Effector CD8-positive, alpha-beta T cell (primary cell): ENCODE measurements at regions not wholly inside any gene's neighbourhood (a gene's known extent, or its start where the extent isn't known, plus 50 kb on each side); places are given as distances from the start of the nearest gene placed in this dataset.

ENCODE experiments used
- DNase-seq: peaks from one replicate; lab custom pipeline; 2025; lab: John Stamatoyannopoulos, UW

DNA sequence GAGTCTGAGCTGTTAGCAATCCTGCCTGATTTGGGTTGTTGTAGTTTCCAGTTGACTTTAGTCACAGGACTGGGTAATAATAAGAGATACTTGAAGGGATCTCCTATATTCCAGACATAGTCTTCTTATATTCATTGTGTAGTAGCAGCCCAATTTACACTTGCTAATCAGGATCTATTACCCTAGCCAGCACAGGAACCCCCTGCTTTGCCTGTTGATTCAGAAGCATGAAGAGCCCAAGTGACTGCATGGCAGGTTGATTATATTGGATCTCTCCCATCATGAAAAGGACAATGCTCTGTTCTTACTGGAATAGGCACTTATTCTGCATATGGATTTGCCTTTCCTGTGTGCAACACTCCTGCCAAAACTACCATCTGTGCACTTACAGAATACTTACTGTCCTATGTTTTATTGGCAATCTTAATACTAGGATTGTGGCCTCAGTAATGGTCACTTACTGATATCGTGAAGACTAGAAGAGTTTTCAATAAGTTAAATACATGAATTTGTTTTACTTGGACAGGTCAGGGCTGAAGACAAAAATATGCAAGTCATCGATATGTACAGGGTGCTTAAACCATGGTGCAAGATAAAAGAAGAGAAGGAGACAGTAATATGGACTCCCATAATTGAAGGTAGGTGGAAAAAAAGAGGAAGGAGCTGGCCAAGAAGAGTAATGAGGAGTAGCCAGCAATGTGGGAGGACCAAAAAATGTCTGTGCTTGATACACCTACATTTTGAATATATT lies 304.1 kb downstream of the MCTP2 start:
- no peak for DNase-seq

DNA sequence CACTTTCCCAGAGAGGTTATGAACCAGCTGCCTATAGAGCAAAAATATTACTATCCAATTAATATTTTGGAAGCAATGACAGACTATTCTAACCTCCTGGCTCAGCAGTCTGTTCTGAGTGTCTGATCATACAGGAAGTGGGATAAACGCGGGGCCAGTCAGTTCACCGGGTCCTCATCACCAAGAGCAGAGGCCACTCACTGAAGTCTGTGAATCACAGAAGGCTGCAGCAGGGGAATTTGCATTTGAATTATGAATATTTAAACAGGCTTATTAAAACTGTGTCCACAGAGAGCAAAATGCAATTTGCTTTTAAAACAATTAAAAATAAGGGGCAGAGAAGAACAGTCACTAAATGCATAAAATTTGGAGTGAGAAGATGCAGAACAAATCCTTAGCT lies 305.2 kb downstream of the MCTP2 start:
- no peak for DNase-seq

DNA sequence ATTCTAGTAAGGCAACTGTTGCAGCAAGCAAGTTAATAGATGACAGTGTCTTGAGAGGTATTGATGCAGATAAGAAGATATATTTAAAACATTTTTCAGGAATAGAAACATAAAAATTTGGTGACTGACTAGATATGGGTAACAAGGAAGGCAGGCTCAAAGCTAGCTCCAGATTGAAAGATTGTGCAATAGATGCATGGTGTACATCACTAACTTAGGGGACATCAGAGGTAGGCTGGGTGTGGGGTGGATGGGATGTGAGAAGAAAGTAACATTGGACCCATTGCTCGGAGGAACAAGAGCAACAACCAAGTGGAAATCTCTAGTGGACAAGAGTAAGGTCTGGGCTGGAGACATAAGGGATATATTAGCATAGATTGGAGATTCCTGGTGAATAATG lies 306.9 kb downstream of the MCTP2 start:
- no peak for DNase-seq

DNA sequence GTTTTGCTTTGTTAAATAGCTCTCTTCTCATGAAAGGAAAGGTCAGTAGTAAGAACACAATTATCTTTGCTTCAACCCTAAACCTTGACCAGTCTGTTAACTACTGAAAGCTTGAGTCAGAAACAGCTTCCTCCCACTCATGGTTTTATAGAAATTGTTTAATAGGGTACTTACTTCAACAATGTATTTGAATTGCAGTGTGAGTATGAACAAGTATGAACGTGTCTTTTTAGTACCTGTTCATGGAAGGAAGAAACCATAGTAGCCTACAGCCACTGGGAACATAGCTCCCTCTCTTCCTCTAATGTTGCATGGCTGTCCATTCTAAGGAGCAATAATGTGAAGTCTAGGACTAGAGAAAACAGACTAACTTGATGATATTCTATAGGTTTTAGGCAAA lies 311.0 kb downstream of the MCTP2 start:
- DNase-seq = no peak

DNA sequence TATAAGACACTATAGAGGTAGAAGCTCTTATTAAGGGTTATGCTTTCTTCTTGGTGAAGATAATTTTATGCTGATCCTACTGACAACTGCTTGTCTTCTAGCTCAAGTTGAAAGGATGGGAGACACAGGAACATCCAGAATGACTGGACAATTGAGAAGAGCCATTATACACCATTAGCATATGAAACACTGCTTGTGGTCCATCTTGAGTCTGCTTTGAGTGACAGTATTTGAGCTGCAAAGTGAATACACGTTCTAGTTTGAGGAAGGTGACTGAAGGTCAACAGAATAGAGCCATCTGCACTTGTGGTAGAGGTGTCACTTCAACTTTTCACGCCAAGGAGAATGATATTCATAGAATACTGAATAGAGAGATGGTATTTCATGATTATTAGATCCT lies 315.4 kb downstream of the MCTP2 start:
- DNase-seq = no peak

DNA sequence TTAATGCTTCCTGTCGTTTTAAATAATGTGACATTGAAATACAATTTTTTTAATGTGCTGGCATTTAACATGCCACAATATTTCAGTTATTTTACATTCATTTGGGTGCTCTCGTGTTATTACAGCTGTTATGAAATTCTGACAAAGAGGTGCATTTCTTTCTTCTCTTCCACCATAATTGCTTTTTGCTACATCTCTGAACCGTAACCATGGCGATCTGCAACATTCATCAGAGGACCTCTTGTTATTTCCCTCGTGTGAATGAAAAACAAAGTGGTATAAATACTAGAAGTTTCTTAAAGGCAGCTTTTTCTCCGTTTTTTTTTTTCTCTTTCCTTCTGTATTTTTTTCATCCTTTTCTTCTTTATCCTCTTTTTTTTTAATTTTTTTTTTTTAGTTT lies 316.4 kb downstream of the MCTP2 start:
- no peak for DNase-seq

DNA sequence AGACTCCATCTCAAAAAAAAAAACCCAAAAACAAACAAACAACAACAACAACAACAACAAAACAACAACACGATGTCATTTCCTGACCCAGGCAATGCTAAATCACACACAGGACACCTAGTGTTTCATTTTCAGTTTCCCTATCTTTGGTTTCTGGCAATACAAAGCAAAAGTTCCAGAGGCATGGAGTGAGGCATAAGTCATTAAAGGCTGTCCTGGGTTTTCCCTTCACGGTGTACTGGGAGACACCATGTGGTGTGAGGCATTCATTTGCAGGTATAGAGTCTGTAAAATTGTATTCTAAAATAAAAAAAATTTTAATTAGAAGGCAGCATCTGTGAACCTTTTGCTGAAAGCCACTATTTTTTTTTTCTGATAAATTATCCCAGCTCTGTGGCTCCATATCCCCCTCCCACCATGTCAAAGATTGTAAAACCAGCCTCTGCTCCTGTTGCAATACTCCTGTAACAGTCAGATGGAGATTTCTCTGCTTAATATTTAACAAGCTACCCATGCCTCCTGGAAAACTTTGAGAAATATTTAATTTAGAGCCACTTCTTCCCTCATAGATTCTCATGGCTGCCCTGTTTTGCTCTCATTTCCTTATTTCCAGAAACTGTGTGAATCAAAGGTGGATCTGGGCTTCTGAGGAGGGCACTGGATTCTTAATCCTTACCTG lies 324.6 kb downstream of the MCTP2 start:
- no peak for DNase-seq

DNA sequence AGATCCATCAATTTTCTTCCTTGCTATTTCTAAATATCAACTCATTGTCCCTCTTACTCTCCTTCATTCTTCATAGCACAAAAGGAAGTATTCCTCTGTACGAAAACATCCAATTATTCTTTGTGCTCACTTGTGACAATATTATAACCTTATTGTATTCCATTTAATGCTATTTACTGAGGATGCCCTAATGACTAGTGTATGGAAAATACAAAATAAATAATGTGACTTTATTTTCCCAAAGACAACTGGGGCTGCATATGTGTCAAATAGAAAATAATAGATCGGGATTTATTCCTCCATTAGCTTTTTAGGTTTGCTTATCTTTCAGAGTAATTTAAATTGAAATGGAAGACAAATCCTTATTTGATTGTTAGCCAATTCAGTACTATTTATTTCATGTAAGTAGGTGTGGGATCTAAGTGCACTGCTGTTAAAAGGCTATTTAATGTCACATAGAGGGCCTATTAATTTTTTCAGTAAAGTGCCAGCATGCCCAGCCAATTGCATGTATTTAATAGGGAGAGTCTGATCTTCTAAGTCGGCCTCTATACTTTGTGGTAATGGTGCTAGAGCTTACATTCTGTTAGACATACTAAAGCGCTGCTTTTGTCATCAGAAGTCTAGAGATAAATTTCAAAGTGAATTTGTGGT lies 329.8 kb downstream of the MCTP2 start:
- no peak for DNase-seq

DNA sequence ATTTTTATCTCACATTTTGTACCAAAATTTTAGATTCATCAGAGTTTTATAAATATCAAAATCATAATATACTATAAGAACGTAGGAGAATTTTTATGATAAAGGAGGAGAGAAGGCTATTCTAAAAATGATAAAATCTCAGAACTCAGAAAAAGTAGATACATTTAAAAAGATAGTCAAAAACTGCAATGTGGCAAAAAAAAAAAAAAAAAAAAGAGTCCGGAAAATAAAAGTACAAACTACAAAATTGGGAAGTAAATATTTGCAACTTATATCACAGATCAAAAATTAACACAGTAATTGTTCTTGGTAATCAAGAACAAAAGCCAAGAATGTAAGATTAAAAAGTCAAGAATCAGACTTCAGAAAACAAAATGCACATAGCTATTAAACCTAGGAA lies 332.1 kb downstream of the MCTP2 start:
- DNase-seq = no peak

DNA sequence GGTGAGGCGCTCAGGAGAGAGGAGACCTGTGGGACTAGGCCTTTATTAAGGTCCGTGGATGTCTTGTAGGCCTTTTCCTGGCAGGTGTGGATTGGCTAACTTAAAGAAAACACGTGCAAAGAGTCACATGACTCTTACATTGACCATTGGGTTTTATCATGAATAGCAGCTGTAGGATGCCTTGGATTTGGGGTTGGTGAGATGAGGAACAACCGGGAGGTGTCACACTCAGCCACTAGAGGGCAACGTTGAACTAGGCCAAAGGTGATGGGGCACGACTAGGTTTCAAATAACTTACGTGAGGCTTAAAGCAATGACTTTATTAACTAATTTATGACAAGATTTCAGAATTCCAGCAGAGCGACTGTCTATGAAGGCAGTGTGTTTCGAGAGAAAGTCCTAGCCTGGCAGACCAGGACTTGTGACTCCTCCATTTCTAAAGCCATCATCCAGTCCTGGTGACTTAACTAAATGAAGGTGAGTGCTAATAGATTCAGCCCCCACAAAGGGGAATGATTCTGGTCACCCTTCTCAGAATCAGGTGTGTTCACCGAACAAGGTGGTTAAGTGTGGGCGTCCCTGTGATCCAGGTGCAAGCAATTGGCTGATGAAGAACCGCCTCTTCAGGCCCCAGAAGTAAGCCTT lies 345.6 kb downstream of the MCTP2 start:
- no peak for DNase-seq

DNA sequence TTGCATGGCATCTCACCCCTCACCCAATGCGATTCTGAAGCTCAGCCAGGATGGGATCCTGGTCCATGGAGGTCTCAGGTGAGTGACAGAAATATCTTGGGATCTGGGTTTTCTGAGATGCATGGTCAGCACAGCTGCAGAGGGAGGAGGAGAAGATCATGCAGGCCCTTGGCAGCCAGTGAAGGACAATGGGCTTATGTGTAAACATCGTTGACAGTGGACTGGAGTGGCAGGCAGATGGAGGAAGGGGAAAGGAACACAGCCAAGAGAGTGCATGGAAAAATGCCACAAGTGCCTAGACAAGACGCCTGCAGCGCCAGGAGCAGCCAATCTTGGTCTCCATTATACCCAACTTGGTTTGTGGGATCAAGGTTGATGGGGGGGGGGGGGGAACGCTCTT lies 347.9 kb downstream of the MCTP2 start:
- no peak for DNase-seq

DNA sequence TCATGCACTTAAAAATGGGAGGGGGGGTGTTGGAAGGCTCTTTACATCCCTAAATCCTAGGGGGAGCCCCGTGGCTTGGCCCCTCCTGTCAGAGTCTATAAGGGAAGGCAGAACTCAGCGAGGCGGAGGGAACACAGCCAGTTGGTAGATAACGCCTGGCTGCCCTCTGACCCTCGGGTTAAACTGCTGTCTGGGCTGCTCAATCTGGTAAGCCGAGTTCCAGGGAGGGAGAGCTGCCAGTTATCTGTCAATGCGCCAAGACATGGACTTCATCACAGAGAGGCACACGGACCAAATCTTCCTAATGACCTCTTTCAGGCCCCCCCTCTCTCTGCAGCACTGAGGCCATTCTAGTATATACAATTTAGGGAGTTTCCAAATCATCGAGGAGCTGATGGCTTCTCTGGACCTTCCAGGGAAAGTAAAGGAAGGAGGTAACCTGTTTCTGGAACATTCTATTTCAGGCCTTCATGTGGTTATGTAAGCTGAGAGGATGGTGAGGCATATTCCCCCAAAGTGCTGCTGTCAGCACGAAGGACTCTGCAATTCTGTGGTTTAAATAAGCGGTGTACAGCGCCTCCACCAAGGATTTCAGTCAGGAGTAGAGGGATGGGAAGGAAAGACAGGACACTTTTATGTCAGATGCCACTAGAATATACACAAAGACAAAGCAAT lies 349.0 kb downstream of the MCTP2 start:
- no peak for DNase-seq

DNA sequence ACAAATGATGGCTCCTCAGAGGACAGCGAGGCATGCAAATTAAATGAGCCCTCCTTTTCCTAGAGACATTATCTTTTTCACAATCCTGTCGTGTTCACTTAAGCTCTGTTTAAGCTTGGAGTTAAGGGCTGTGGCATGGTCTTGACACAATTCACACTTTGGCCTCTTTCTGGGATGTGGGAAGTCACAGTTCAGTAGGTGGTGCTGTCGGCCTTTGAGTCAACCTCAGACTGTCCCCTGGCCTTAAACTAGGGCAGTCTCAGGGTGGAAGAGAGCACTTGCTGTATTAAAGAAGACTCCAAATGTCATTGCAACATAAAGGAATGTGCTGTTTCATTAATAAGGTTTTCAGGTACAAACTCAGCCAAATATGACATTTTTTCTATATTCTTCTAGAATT lies 351.0 kb downstream of the MCTP2 start:
- DNase-seq = no peak

DNA sequence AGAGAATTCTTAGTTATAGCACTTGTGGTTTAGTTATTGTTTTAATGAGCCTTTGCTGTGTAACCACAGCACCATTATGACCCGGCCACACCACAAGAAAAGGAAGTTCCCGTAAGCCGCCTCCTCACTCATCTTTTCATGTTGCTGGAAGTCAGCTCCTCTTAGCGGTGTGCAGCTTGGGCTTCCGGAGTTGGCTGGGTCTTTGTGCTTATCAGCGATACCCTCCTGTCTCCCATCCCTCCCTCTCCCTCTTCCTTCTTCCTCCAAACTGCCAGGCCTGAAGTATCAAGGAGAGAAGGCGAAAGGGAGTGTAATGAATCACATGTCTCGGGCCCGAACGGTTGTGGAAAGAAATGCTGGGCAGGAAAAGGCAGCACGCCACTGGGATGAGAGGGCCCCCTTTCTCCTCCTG lies 353.5 kb downstream of the MCTP2 start:
- DNase-seq = no peak

DNA sequence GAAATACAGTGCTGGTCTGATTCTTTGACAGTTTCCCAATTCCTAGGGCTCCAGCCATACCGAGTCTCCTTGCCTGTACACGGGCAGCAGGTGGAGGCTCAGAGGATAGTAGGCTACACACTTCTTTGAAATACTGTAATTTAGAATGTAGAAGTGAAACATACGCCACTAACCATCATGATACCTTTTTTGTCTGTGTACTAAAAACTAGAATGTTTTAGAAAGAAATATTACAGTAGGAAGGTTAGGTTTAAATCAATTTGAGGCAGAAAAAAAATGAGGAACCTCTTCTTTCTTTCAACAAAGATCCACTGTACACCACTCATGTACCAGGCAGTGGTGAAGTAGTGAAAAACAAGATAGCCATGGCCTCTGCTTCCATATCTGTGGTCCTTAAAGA lies 354.7 kb downstream of the MCTP2 start:
- no peak for DNase-seq

DNA sequence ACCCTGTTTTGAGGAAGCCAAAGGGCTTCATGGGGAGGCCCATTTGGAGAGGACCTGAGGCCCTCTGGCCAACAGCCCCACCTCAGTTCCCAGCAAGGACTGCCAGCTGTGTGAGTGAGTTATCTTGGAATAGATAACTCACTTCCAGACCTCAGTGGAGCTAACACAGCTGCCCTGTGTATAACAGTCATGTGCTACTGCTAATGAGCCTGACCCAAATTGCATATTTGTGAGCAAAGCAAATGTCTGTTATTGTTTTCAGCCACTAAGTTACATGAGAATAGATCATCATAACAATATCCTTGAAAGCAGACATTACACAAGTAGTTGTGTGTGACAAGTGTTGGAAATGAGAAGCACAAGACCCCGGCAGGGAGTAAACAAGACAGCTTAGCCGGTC lies 355.8 kb downstream of the MCTP2 start:
- no peak for DNase-seq

DNA sequence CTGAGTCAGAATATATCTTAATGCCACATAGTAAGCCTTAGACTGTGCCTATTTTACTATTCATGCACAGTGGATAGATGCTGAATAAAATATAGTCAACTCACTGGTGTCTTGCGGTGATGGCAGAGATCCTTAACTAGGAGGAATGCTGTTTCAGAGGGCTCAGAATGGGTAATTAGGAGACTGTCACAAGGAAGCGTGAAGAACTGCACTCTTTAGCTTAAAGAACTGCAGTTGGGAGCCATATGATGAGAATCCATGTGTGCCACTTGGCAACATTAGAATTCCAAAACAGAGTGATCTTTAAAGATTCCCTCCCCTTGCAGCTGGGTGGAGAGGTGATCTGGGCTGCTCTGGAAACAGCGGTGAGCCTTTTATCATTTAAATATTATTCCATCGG lies 357.6 kb downstream of the MCTP2 start:
- no peak for DNase-seq

DNA sequence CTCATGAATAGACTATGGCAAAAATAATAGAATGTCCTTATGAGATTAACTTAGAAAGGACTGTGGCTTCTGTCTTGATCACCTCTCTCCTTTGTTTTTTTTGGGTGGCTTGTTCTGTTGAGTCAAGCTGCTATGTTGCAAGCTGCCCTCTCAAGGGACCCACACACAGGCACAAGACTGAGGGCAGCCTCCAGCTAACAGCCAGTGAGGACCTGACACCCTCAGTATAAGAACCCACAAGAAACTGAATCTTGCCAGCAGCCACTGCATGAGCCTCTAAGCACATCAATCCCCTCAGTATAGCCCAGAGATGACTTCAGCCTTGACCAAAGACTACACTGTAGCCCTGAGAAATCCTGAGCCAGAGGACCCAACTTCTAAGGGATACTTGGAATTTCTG lies 361.1 kb downstream of the MCTP2 start:
- DNase-seq = no peak

DNA sequence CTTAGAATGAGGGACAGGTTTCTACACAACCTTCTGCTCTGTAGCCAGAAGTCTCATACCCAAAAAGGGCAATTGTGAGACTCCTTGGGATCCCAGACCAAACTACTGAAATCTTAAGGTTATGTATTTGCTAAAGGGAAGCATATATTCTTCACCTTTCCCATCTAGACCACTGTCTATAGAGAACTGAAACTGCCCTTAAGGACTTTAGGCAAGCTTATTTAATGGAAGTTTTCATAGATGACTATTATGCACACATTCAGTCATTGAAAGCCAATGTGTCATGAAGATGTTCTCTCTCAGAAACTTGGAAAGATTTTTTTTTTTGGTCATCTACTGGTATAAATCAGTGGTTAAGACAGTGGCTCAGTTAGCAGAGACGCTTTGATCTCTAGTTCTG lies 365.3 kb downstream of the MCTP2 start:
- no peak for DNase-seq

DNA sequence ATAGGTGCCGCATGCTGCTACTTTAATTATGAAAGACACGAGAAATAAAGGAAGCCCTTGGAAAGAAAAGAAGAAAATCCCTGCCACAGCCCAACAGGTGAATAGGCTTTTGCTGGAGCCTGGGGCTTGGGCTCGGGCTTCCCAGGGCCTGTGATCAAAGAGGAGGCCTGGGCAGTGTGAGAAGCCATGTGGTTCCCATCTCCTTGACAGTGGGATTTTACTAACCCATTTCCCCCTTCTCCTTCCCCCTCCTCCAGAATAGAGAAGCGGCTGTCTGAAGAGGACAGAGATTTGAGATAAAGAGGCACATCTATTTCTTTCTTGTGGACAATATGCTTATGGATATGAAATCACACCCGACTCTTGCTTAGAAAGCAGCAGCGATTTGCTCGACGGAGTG lies 369.1 kb downstream of the MCTP2 start:
- DNase-seq = no peak

DNA sequence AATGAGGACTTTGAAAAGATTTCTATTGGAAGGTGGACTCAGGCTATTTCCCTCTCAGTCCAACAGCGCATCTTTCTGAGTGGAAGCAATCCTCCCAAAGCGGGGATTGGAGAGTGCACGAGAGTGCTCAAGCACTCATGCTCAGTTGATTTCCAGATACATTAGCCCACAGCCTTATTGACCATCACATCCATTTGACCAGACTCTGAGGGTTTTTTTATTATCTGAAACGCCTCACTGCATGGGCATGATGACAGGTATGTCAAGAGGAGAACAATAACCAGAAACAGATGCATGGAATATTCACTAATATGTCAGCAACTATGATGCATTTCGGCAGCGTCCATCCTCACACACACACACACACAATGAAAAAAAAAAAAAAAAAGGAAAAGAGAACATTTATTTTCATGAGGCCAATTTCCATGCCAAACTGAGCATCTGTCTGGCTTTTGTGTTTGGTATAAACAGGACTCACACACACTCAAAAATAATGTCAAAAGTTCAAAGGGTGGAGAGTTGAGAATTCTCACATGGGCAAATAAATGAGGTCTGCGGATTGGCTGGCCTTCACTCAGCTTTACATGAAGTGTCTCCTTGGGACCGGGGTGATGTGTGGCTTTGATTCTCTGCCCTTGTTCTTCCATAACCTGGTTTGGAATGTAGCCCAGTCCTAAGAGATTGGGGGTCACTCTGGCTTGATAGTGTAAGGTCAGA lies 371.6 kb downstream of the MCTP2 start:
- no peak for DNase-seq

DNA sequence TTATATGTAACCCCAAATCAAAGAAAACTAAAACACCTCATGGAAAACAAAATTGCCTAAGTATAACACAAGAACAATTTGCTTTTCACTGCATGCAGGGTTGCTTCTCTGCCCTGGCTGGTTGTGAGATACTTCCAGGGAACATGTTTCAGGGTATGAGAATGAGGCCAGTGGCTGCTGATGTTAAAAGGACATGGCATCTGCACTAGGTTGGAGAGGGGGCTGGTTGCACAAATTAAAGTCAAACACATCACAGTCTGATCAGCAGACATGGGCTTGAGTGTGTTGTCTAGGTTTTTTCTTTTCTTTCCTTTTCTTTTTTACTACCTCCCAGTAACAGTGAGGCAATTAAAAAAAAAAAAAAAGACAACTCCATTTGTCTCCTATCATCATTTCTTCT lies 374.9 kb downstream of the MCTP2 start:
- DNase-seq = no peak
